ENCODE measurements at regions not wholly inside any gene's neighbourhood (a gene's known extent, or its start where the extent isn't known, plus 50 kb on each side); places are given as distances from the start of the nearest gene placed in this dataset.

DNA sequence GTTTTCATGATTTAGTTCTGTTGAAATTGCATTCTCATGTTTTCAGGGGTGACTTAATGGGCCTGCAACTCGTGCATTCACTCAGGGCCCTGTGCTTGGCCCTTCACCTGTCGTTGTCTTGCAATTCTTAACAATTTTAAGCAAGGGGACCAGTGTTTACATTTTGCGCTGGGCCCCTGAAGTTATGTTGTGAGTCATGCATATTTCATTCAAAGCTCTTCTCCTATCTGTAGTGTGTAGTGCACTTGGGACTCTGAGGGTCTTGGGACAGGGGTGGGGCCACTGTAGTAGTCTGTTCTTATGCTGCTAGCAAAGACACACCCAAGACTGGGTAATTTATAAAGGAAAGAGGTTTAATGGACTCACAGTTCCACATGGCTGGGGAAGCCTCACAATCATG lies 211.2 kb upstream of the RXFP2 start:
- H3K27me3 ChIP-seq: no peaks in the 10 kb centered on the region
- TF ChIP-seq CTCF (IDR thresholded peaks at IDR 0.05) (no peak), POLR2A (IDR thresholded peaks at IDR 0.05) (no peak)
- H3K9me3 ChIP-seq (replicated peaks in 1 of 3): no peaks in the 10 kb centered on the region
- no peak overlapping the region for H3K27ac ChIP-seq
- intact Hi-C loops (cut with DNase I): no loop called here
- H3K4me3 ChIP-seq: no peak overlapping the region
- 51 to 72% (median 71%) methylated on average over 3 of the region's 3 CpGs for WGBS, 4 donors
- no peaks in the 10 kb centered on the region for H3K4me1 ChIP-seq (replicated peaks in 1 of 2)
- no peaks in the 10 kb centered on the region for H3K36me3 ChIP-seq (replicated peaks in 1 of 2)
- no peak for DNase-seq

GRCh38 chr13:31528758-31529157 lies 210.6 kb upstream of the RXFP2 start:
- no peak for TF ChIP-seq POLR2A (IDR thresholded peaks at IDR 0.05)
- no peak for TF ChIP-seq CTCF (IDR thresholded peaks at IDR 0.05)
- 50 to 85% (median 72%) methylated on average over 1 of the region's 1 CpG for WGBS, 4 donors
- Histone ChIP-seq H3K27ac (no peak overlapping the region), H3K9me3 (replicated peaks in 1 of 3) (no peaks in the 10 kb centered on the region), H3K27me3 (no peaks in the 10 kb centered on the region), H3K4me3 (no peak overlapping the region), H3K36me3 (replicated peaks in 1 of 2) (no peaks in the 10 kb centered on the region), H3K4me1 (replicated peaks in 1 of 2) (no peaks in the 10 kb centered on the region)
- intact Hi-C loops (cut with DNase I): no loop called here
- no peak for DNase-seq

- Histone ChIP-seq H3K27me3 (no peaks in the 10 kb centered on the region), H3K9me3 (replicated peaks in 1 of 3) (no peaks in the 10 kb centered on the region), H3K36me3 (replicated peaks in 1 of 2) (no peaks in the 10 kb centered on the region), H3K4me3 (no peak overlapping the region), H3K4me1 (replicated peaks in 1 of 2) (no peaks in the 10 kb centered on the region), H3K27ac (no peak overlapping the region)
- TF ChIP-seq POLR2A (IDR thresholded peaks at IDR 0.05) (no peak), CTCF (IDR thresholded peaks at IDR 0.05) (no peak)
- intact Hi-C loops (cut with DNase I): no loop called here
- WGBS, 4 donors: 86 to 92% (median 90%) methylated on average over 4 of the region's 4 CpGs
- no peak for DNase-seq
Observed at GRCh38 chr13:31530922-31531321, 208.4 kb upstream of the RXFP2 start.

- TF ChIP-seq POLR2A (IDR thresholded peaks at IDR 0.05): no peak
- TF ChIP-seq CTCF (IDR thresholded peaks at IDR 0.05): no peak
- no peaks in the 10 kb centered on the region for H3K4me1 ChIP-seq (replicated peaks in 1 of 2)
- intact Hi-C loops (cut with DNase I): no loop called here
- H3K36me3 ChIP-seq (replicated peaks in 1 of 2): no peaks in the 10 kb centered on the region
- no peak overlapping the region for H3K4me3 ChIP-seq
- no peak for DNase-seq
- no peaks in the 10 kb centered on the region for H3K9me3 ChIP-seq (replicated peaks in 1 of 3)
- no peak overlapping the region for H3K27ac ChIP-seq
- H3K27me3 ChIP-seq: no peaks in the 10 kb centered on the region
- 43 to 65% (median 52%) methylated on average over 1 of the region's 1 CpG for WGBS, 4 donors
Observed at GRCh38 chr13:31537052-31537451, 202.3 kb upstream of the RXFP2 start.

Measured in adrenal gland (tissue), 9 donors.